Brain microvascular endothelial cell (primary cell): ENCODE measurements at regions not wholly inside any gene's neighbourhood (a gene's known extent, or its start where the extent isn't known, plus 50 kb on each side); places are given as distances from the start of the nearest gene placed in this dataset.
A peak's percentile ranks its signal among the peaks of the same experiment; 100 is the strongest.

Experiments used
- DNase-seq: peaks from one replicate; pipeline ENCODE4 v3.0.0-alpha.2; 2020
- H3K27ac ChIP-seq: fragments of 250-450 bp; sonication (Bioruptor Pico); 2 replicates; pipeline ENCODE4 v1.5.1; 2020; ENCODE audit warnings: mild to moderate bottlenecking, moderate library complexity
- H3K27me3 ChIP-seq: fragments of 250-450 bp; sonication (Bioruptor Pico); replicated peaks from 2 replicates; pipeline ENCODE4 v1.5.1; 2020; ENCODE audit warnings: mild to moderate bottlenecking
- H3K36me3 ChIP-seq: fragments of 250-450 bp; sonication (Bioruptor Pico); replicated peaks from 2 replicates; pipeline ENCODE4 v1.5.1; 2020; ENCODE audit warnings: mild to moderate bottlenecking
- H3K4me3 ChIP-seq: 2 replicates; pipeline ENCODE4 v1.5.1; 2011; ENCODE audit warnings: low read depth, mild to moderate bottlenecking, control low read depth, low read length, moderate library complexity
- CTCF ChIP-seq: IDR thresholded peaks from 2 replicates; pipeline ENCODE4 v1.5.1; 2011; ENCODE audit warnings: low read depth, mild to moderate bottlenecking, moderate library complexity, low read length, control low read depth, inconsistent platforms; ENCODE audit errors: missing control alignments
- in situ Hi-C: cut with HindIII; loops from 2 replicates; pipeline ENCODE4 v1.10.0; 2017; ENCODE audit warnings: low sequenced_read_pairs, low pct_ligation_motif_present

GRCh38 chr13:42720113-42720857 is 61.1 kb upstream of the FAM216B start:
- no peaks in the 10 kb centered on the region for H3K27me3 ChIP-seq
- in situ Hi-C loops, result no loop called here
- no peaks in the 10 kb centered on the region for H3K36me3 ChIP-seq
- no peak for TF ChIP-seq CTCF
- H3K27ac ChIP-seq, result peak overlapping the region; percentile 85
- H3K4me3 ChIP-seq, result no peak overlapping the region
- peak; percentile 98 for DNase-seq

GRCh38 chr13:42720858-42721219 is 60.5 kb upstream of the FAM216B start:
- Histone ChIP-seq H3K27ac (peak overlapping the region; percentile 85), H3K36me3 (no peaks in the 10 kb centered on the region), H3K27me3 (no peaks in the 10 kb centered on the region), H3K4me3 (no peak overlapping the region)
- in situ Hi-C loops, result no loop called here
- no peak for DNase-seq
- TF ChIP-seq CTCF, result no peak

- in situ Hi-C loops, result no loop called here
- no peak for TF ChIP-seq CTCF
- no peak overlapping the region for H3K27ac ChIP-seq
- no peak overlapping the region for H3K4me3 ChIP-seq
- H3K27me3 ChIP-seq, result no peaks in the 10 kb centered on the region
- no peak for DNase-seq
- no peaks in the 10 kb centered on the region for H3K36me3 ChIP-seq
Measured at GRCh38 chr13:42722883-42723539, 58.4 kb upstream of the FAM216B start.

GRCh38 chr13:42728507-42729180 is 52.7 kb upstream of the FAM216B start:
- peak; percentile 29 for DNase-seq
- no peak for TF ChIP-seq CTCF
- H3K27me3 ChIP-seq, result no peaks in the 10 kb centered on the region
- no peak overlapping the region for H3K27ac ChIP-seq
- H3K36me3 ChIP-seq, result no peaks in the 10 kb centered on the region
- in situ Hi-C loops, result no loop called here
- H3K4me3 ChIP-seq, result no peak overlapping the region

- in situ Hi-C loops, result no loop called here
- H3K36me3 ChIP-seq, result no peaks in the 10 kb centered on the region
- H3K27ac ChIP-seq, result no peak overlapping the region
- no peak overlapping the region for H3K4me3 ChIP-seq
- DNase-seq, result no peak
- H3K27me3 ChIP-seq, result no peaks in the 10 kb centered on the region
- TF ChIP-seq CTCF, result no peak
Measured at GRCh38 chr13:42729857-42730402, 51.5 kb upstream of the FAM216B start.
